NCI-H1417 (cell line): ENCODE measurements at regions not wholly inside any gene's neighbourhood (a gene's known extent, or its start where the extent isn't known, plus 50 kb on each side); places are given as distances from the start of the nearest gene placed in this dataset.

Source experiments
- DNase-seq, 3 experiments: peaks; one replicate each; lab custom pipeline; 2025; lab: John Stamatoyannopoulos, UW

- DNase-seq, result no peak
Measured at GRCh38 chr6:156061465-156061864, 605.8 kb upstream of the NOX3 start.

GRCh38 chr6:156060013-156060412 lies 604.4 kb upstream of the NOX3 start:
- DNase-seq, result no peak

- no peak for DNase-seq
Measured at GRCh38 chr6:156058356-156058755, 602.7 kb upstream of the NOX3 start.

GRCh38 chr6:156057869-156058268 lies 602.2 kb upstream of the NOX3 start:
- no peak for DNase-seq

GRCh38 chr6:156056085-156056484 lies 600.4 kb upstream of the NOX3 start:
- no peak for DNase-seq

- DNase-seq, result no peak
Measured at GRCh38 chr6:156053626-156054025, 598.0 kb upstream of the NOX3 start.

- DNase-seq, result no peak
Measured at GRCh38 chr6:156046841-156047449, 591.3 kb upstream of the NOX3 start.

- no peak for DNase-seq
Measured at GRCh38 chr6:156046268-156046665, 590.6 kb upstream of the NOX3 start.

GRCh38 chr6:156045401-156046267 lies 590.0 kb upstream of the NOX3 start:
- DNase-seq, result no peak

- no peak for DNase-seq
Measured at GRCh38 chr6:156033598-156033997, 578.0 kb upstream of the NOX3 start.

- no peak for DNase-seq
Measured at GRCh38 chr6:156031516-156031915, 575.9 kb upstream of the NOX3 start.

- no peak for DNase-seq
Measured at GRCh38 chr6:156030053-156030452, 574.4 kb upstream of the NOX3 start.

GRCh38 chr6:156029286-156029985 lies 573.8 kb upstream of the NOX3 start:
- DNase-seq, result no peak

GRCh38 chr6:156028335-156029131 lies 572.9 kb upstream of the NOX3 start:
- peak in 2 of 3 experiments; percentile 49 to 73 for DNase-seq

GRCh38 chr6:156027248-156027626 lies 571.6 kb upstream of the NOX3 start:
- DNase-seq, result no peak

- DNase-seq, result no peak
Measured at GRCh38 chr6:156026486-156027247, 571.0 kb upstream of the NOX3 start.

GRCh38 chr6:156024339-156024738 lies 568.7 kb upstream of the NOX3 start:
- no peak for DNase-seq

GRCh38 chr6:156021746-156022396 lies 566.2 kb upstream of the NOX3 start:
- DNase-seq, result no peak

GRCh38 chr6:156017838-156018237 lies 562.2 kb upstream of the NOX3 start:
- no peak for DNase-seq

GRCh38 chr6:156016186-156016976 lies 560.7 kb upstream of the NOX3 start:
- DNase-seq, result no peak
